ENCODE measurements at regions not wholly inside any gene's neighbourhood (a gene's known extent, or its start where the extent isn't known, plus 50 kb on each side); places are given as distances from the start of the nearest gene placed in this dataset.

GRCh38 chr4:37002625-37003024 lies 241.9 kb upstream of the NWD2 start:
- Histone ChIP-seq H3K4me1 (no peaks in the 10 kb centered on the region), H3K27ac (no peak overlapping the region), H3K27me3 (no peaks in the 10 kb centered on the region), H3K4me3 (no peak overlapping the region), H3K9me3 (no peaks in the 10 kb centered on the region), H3K36me3 (no peaks in the 10 kb centered on the region)
- DNase-seq (ENCODE audit: low spot score in 2 of 2), result no peak
- TF ChIP-seq POLR2A (IDR thresholded peaks at IDR 0.05), result no peak
- no peak for TF ChIP-seq EP300 (IDR thresholded peaks at IDR 0.05)
- TF ChIP-seq CTCF (IDR thresholded peaks at IDR 0.05), result no peak
- WGBS, 2 donors, result 57 to 60% methylated on average over 2 of the region's 2 CpGs

GRCh38 chr4:37008199-37008598 lies 236.3 kb upstream of the NWD2 start:
- H3K4me1 ChIP-seq, result no peaks in the 10 kb centered on the region
- H3K4me3 ChIP-seq, result no peak overlapping the region
- no peak overlapping the region for H3K27ac ChIP-seq
- no peak for TF ChIP-seq POLR2A (IDR thresholded peaks at IDR 0.05)
- TF ChIP-seq EP300 (IDR thresholded peaks at IDR 0.05), result no peak
- no peak for TF ChIP-seq CTCF (IDR thresholded peaks at IDR 0.05)
- no peaks in the 10 kb centered on the region for H3K9me3 ChIP-seq
- no peaks in the 10 kb centered on the region for H3K36me3 ChIP-seq
- 39 to 52% methylated on average over 2 of the region's 2 CpGs for WGBS, 2 donors
- no peaks in the 10 kb centered on the region for H3K27me3 ChIP-seq
- no peak for DNase-seq (ENCODE audit: low spot score in 2 of 2)

GRCh38 chr4:37014584-37014983 lies 230.0 kb upstream of the NWD2 start:
- Histone ChIP-seq H3K27me3 (no peaks in the 10 kb centered on the region), H3K9me3 (no peaks in the 10 kb centered on the region), H3K27ac (no peak overlapping the region), H3K4me3 (no peak overlapping the region), H3K36me3 (no peaks in the 10 kb centered on the region), H3K4me1 (no peaks in the 10 kb centered on the region)
- TF ChIP-seq EP300 (IDR thresholded peaks at IDR 0.05), result no peak
- no peak for TF ChIP-seq CTCF (IDR thresholded peaks at IDR 0.05)
- no peak for TF ChIP-seq POLR2A (IDR thresholded peaks at IDR 0.05)
- no peak for DNase-seq (ENCODE audit: low spot score in 2 of 2)

- 81 to 89% methylated on average over 2 of the region's 2 CpGs for WGBS, 2 donors
- H3K4me3 ChIP-seq, result no peak overlapping the region
- no peak for DNase-seq (ENCODE audit: low spot score in 2 of 2)
Measured at GRCh38 chr4:37015391-37015790, 229.2 kb upstream of the NWD2 start.

GRCh38 chr4:37023504-37023903 lies 221.0 kb upstream of the NWD2 start:
- Histone ChIP-seq H3K4me1 (no peaks in the 10 kb centered on the region), H3K36me3 (no peaks in the 10 kb centered on the region), H3K27ac (no peak overlapping the region), H3K27me3 (no peaks in the 10 kb centered on the region), H3K4me3 (no peak overlapping the region), H3K9me3 (no peaks in the 10 kb centered on the region)
- TF ChIP-seq POLR2A (IDR thresholded peaks at IDR 0.05), result no peak
- no peak for TF ChIP-seq CTCF (IDR thresholded peaks at IDR 0.05)
- no peak for TF ChIP-seq EP300 (IDR thresholded peaks at IDR 0.05)
- WGBS, 2 donors, result 60 to 61% methylated on average over 1 of the region's 1 CpG
- no peak for DNase-seq (ENCODE audit: low spot score in 2 of 2)

More at GRCh38 chr4:37015391-37015790, 229.2 kb upstream of the NWD2 start:
- no peaks in the 10 kb centered on the region for H3K36me3 ChIP-seq
- TF ChIP-seq POLR2A (IDR thresholded peaks at IDR 0.05) (no peak), EP300 (IDR thresholded peaks at IDR 0.05) (no peak), CTCF (IDR thresholded peaks at IDR 0.05) (no peak)
- H3K4me1 ChIP-seq, result no peaks in the 10 kb centered on the region
- no peaks in the 10 kb centered on the region for H3K27me3 ChIP-seq
- no peaks in the 10 kb centered on the region for H3K9me3 ChIP-seq
- no peak overlapping the region for H3K27ac ChIP-seq
